WTC11 (cell line): ENCODE measurements at regions not wholly inside any gene's neighbourhood (a gene's known extent, or its start where the extent isn't known, plus 50 kb on each side); places are given as distances from the start of the nearest gene placed in this dataset.
A peak's percentile ranks its signal among the peaks of the same experiment; 100 is the strongest.

Experiments used
- ATAC-seq: fragments of 200-7000 bp; cut with Tn5 transposase; 2 replicates; pipeline ENCODE4 v1.10.0; 2021; ENCODE audit warnings: mild to moderate bottlenecking, moderate library complexity
- CTCF ChIA-PET: fragments of 300-600 bp; sonication (Branson Sonifier 250); formaldehyde crosslinking; loops from one replicate; lab custom pipeline; 2021; ENCODE audit warnings: antibody characterized with exemption; lab: Charles Lee
- POLR2A ChIA-PET: fragments of 350-600 bp; sonication (Branson Sonifier 250); formaldehyde crosslinking; loops from one replicate; lab custom pipeline; 2021; ENCODE audit warnings: antibody characterized with exemption; lab: Charles Lee
- DNase-seq: peaks from one replicate; pipeline ENCODE4 v3.0.0; 2021; ENCODE audit warnings: low spot score
- H3K27ac Mint-ChIP-seq: 2 replicates; pipeline ENCODE4 v1.8.0; 2021; ENCODE audit warnings: mixed read lengths
- H3K27me3 Mint-ChIP-seq: 2 replicates; pipeline ENCODE4 v1.8.0; 2021; ENCODE audit warnings: low read depth, mild to moderate bottlenecking, moderate library complexity, mixed read lengths
- H3K36me3 Mint-ChIP-seq: 2 replicates; pipeline ENCODE4 v1.8.0; 2021; ENCODE audit warnings: mixed read lengths
- H3K4me1 Mint-ChIP-seq: 2 replicates; pipeline ENCODE4 v1.8.0; 2022; ENCODE audit warnings: mixed read lengths
- H3K4me3 Mint-ChIP-seq: 2 replicates; pipeline ENCODE4 v1.8.0; 2021; ENCODE audit warnings: mild to moderate bottlenecking, moderate library complexity, mixed read lengths
- H3K9me3 Mint-ChIP-seq: 2 replicates; pipeline ENCODE4 v1.8.0; 2021; ENCODE audit warnings: mixed read lengths
- FOXP1 ChIP-seq: sonication (generic); formaldehyde crosslinking; IDR thresholded peaks from 2 replicates; pipeline ENCODE4 v1.8.0; 2022; ENCODE audit warnings: missing genetic modification reagents, mild to moderate bottlenecking, moderate library complexity, borderline replicate concordance
- GABPB1 ChIP-seq: sonication (generic); formaldehyde crosslinking; IDR thresholded peaks from 2 replicates; pipeline ENCODE4 v1.8.1; 2023; ENCODE audit warnings: mild to moderate bottlenecking, missing genetic modification reagents
- MYBL2 ChIP-seq: sonication (generic); formaldehyde crosslinking; IDR thresholded peaks from 2 replicates; pipeline ENCODE4 v1.8.1; 2023; ENCODE audit warnings: mild to moderate bottlenecking, moderate library complexity, missing genetic modification reagents
- NFATC4 ChIP-seq: fragments of 250-450 bp; sonication (Bioruptor Pico); IDR thresholded peaks from 2 replicates; pipeline ENCODE4 v1.9.0; 2021; ENCODE audit warnings: mild to moderate bottlenecking
- NFE2L1 ChIP-seq: sonication (generic); formaldehyde crosslinking; IDR thresholded peaks from 2 replicates; pipeline ENCODE4 v1.8.1; 2023; ENCODE audit warnings: missing genetic modification reagents
- OVOL2 ChIP-seq: fragments of 250-450 bp; sonication (Bioruptor Pico); IDR thresholded peaks from 2 replicates; pipeline ENCODE4 v1.9.0; 2021; ENCODE audit warnings: mild to moderate bottlenecking, borderline replicate concordance
- SMAD3 ChIP-seq: sonication (generic); formaldehyde crosslinking; IDR thresholded peaks from 2 replicates; pipeline ENCODE4 v1.8.0; 2022; ENCODE audit warnings: missing genetic modification reagents, mild to moderate bottlenecking, borderline replicate concordance
- SP1 ChIP-seq: sonication (generic); formaldehyde crosslinking; conservative IDR thresholded peaks from 2 replicates; pipeline ENCODE4 v1.8.1; 2022; ENCODE audit warnings: missing genetic modification reagents
- TCF7 ChIP-seq: sonication (generic); formaldehyde crosslinking; IDR thresholded peaks from 2 replicates; pipeline ENCODE4 v1.8.0; 2022; ENCODE audit warnings: mild to moderate bottlenecking, low read depth, missing genetic modification reagents, moderate library complexity
- TEAD4 ChIP-seq: sonication (generic); formaldehyde crosslinking; IDR thresholded peaks from 2 replicates; pipeline ENCODE4 v1.8.0; 2022; ENCODE audit warnings: mild to moderate bottlenecking, missing genetic modification reagents
- ZNF138 ChIP-seq: sonication (generic); formaldehyde crosslinking; conservative IDR thresholded peaks from 2 replicates; pipeline ENCODE4 v1.8.1; 2022; ENCODE audit warnings: mild to moderate bottlenecking, moderate library complexity, missing genetic modification reagents
- TF ChIP-seq, protein P1 (sequence below): sonication (generic); formaldehyde crosslinking; IDR thresholded peaks from 2 replicates; pipeline ENCODE4 v1.8.1; 2022; ENCODE audit warnings: missing genetic modification reagents, borderline replicate concordance
- TF ChIP-seq, protein P2 (sequence below): sonication (generic); formaldehyde crosslinking; conservative IDR thresholded peaks from 2 replicates; pipeline ENCODE4 v1.8.1; 2022; ENCODE audit warnings: mild to moderate bottlenecking, missing genetic modification reagents
- TF ChIP-seq, protein P3 (sequence below): fragments of 250-450 bp; sonication (Bioruptor Pico); IDR thresholded peaks from 2 replicates; pipeline ENCODE4 v1.8.0; 2021; ENCODE audit warnings: mild to moderate bottlenecking
- TF ChIP-seq, protein P4 (sequence below): sonication (generic); formaldehyde crosslinking; IDR thresholded peaks from 2 replicates; pipeline ENCODE4 v1.8.1; 2023; ENCODE audit warnings: mild to moderate bottlenecking, moderate library complexity, missing genetic modification reagents
- TF ChIP-seq, protein P5 (sequence below): sonication (generic); formaldehyde crosslinking; IDR thresholded peaks from 2 replicates; pipeline ENCODE4 v1.8.0; 2022; ENCODE audit warnings: mild to moderate bottlenecking, missing genetic modification reagents
- TF ChIP-seq, protein P6 (sequence below): sonication (generic); formaldehyde crosslinking; IDR thresholded peaks from 2 replicates; pipeline ENCODE4 v1.8.0; 2022; ENCODE audit warnings: mild to moderate bottlenecking, missing genetic modification reagents
- TF ChIP-seq, protein P7 (sequence below): sonication (generic); formaldehyde crosslinking; IDR thresholded peaks from 2 replicates; pipeline ENCODE4 v1.8.0; 2023; ENCODE audit warnings: missing genetic modification reagents, mild to moderate bottlenecking, borderline replicate concordance
- TF ChIP-seq, protein P8 (sequence below): fragments of 250-450 bp; sonication (Bioruptor Pico); IDR thresholded peaks from 2 replicates; pipeline ENCODE4 v2.1.2; 2022; ENCODE audit warnings: mild to moderate bottlenecking, moderate library complexity

DNA sequence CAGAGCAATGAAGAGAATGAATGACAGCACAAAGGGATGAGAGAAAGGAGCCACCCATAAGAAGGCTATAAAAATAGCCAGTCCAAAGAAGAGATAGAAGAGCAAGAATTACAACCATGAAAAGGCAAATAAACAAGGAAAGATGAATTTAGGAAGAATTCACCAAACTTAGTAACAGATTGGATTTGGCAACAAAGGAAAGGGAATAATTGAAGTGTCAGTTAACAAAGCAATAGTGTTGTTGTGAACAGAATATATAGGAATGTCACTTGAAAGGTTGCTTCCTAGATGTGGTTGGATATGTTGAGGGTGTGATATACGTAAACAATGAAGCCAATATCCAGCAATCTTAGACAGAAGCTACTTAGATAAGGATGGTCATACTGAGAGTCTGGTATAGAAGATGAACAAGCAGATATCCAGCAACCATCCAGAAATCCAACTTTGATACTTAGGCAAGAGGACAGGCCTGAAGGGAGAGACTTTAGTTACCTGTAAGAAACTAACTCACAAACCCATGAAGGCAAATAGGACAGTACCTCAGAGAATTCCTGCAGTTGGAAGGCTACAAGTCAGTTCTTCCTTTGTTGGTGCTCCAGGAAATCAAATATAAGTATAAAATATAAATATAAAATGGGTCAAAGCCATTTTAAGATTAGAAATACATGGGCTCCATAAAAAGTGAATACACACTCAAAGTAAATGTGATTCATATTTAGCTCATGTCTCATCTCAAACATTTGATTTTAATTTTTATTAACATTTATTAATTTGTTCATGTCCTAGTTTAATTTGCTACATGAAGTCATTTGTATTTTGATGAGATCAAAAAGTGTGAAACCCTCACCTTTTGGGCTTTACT is 106.5 kb downstream of the HFE start:
- peak overlapping the region; percentile 69 for H3K27ac Mint-ChIP-seq
- peaks cover 10% of the 10 kb centered on the region for H3K36me3 Mint-ChIP-seq
- peaks cover 33% of the 10 kb centered on the region for H3K4me1 Mint-ChIP-seq
- no peaks in the 10 kb centered on the region for H3K9me3 Mint-ChIP-seq
- ATAC-seq, result no peak
- CTCF ChIA-PET, result no interaction called here
- TF ChIP-seq, protein P1, sequence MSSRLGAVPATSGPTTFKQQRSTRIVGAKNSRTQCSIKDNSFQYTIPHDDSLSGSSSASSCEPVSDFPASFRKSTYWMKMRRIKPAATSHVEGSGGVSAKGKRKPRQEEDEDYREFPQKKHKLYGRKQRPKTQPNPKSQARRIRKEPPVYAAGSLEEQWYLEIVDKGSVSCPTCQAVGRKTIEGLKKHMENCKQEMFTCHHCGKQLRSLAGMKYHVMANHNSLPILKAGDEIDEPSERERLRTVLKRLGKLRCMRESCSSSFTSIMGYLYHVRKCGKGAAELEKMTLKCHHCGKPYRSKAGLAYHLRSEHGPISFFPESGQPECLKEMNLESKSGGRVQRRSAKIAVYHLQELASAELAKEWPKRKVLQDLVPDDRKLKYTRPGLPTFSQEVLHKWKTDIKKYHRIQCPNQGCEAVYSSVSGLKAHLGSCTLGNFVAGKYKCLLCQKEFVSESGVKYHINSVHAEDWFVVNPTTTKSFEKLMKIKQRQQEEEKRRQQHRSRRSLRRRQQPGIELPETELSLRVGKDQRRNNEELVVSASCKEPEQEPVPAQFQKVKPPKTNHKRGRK (CRISPR knock-in tag), result no peak
- TF ChIP-seq GABPB1 (CRISPR knock-in tag), result no peak
- TF ChIP-seq, protein P2, sequence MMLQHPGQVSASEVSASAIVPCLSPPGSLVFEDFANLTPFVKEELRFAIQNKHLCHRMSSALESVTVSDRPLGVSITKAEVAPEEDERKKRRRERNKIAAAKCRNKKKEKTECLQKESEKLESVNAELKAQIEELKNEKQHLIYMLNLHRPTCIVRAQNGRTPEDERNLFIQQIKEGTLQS, result no peak
- TF ChIP-seq, all 79 proteins: peak for 0
- Mint-ChIP-seq H3K27me3 (no peaks in the 10 kb centered on the region), H3K4me3 (no peak overlapping the region)
- no peak for DNase-seq
- POLR2A ChIA-PET, result interaction anchor here (0.9 to 7.9 kb wide), 7 partner anchors 8 to 79 kb away, joined by 3 to 471 read pairs (median 4); a partner anchor contains a TSS

DNA sequence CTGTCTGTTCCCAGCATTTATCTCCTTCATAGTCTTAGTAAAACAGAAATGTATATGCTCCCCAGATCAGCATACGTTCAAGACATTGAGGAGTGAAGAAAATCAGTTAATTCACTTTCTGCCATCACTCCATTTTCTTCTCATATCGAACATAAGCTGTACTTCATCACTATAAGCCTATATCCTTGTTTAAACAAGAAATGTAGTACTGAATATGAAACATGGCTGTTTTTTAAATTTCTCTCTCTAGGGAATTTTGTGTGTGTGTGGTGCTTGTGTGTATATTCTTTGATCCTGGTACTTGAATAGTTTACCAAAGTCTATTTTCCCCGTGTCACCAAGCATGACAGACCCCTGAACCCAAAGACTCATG is 107.1 kb downstream of the HFE start:
- Mint-ChIP-seq H3K36me3 (peaks cover 14% of the 10 kb centered on the region), H3K4me1 (peaks cover 33% of the 10 kb centered on the region), H3K27ac (peak overlapping the region; percentile 94), H3K9me3 (no peaks in the 10 kb centered on the region), H3K4me3 (0 out of 2 replicates have a peak overlapping the region, but pooled peaks have one; percentile 99), H3K27me3 (no peaks in the 10 kb centered on the region)
- ChIA-PET POLR2A (interaction anchor here (1.3 to 7.9 kb wide), 6 partner anchors 8 to 951 kb away, joined by 3 to 471 read pairs (median 68); a partner anchor contains a TSS), CTCF (no interaction called here)
- DNase-seq (no peak), ATAC-seq (no peak)
- TF ChIP-seq, protein P3, sequence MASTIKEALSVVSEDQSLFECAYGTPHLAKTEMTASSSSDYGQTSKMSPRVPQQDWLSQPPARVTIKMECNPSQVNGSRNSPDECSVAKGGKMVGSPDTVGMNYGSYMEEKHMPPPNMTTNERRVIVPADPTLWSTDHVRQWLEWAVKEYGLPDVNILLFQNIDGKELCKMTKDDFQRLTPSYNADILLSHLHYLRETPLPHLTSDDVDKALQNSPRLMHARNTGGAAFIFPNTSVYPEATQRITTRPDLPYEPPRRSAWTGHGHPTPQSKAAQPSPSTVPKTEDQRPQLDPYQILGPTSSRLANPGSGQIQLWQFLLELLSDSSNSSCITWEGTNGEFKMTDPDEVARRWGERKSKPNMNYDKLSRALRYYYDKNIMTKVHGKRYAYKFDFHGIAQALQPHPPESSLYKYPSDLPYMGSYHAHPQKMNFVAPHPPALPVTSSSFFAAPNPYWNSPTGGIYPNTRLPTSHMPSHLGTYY, result no peak
- TF ChIP-seq, protein P4, sequence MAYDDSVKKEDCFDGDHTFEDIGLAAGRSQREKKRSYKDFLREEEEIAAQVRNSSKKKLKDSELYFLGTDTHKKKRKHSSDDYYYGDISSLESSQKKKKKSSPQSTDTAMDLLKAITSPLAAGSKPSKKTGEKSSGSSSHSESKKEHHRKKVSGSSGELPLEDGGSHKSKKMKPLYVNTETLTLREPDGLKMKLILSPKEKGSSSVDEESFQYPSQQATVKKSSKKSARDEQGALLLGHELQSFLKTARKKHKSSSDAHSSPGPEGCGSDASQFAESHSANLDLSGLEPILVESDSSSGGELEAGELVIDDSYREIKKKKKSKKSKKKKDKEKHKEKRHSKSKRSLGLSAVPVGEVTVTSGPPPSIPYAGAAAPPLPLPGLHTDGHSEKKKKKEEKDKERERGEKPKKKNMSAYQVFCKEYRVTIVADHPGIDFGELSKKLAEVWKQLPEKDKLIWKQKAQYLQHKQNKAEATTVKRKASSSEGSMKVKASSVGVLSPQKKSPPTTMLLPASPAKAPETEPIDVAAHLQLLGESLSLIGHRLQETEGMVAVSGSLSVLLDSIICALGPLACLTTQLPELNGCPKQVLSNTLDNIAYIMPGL (CRISPR knock-in tag), result no peak
- TF ChIP-seq, protein P5, sequence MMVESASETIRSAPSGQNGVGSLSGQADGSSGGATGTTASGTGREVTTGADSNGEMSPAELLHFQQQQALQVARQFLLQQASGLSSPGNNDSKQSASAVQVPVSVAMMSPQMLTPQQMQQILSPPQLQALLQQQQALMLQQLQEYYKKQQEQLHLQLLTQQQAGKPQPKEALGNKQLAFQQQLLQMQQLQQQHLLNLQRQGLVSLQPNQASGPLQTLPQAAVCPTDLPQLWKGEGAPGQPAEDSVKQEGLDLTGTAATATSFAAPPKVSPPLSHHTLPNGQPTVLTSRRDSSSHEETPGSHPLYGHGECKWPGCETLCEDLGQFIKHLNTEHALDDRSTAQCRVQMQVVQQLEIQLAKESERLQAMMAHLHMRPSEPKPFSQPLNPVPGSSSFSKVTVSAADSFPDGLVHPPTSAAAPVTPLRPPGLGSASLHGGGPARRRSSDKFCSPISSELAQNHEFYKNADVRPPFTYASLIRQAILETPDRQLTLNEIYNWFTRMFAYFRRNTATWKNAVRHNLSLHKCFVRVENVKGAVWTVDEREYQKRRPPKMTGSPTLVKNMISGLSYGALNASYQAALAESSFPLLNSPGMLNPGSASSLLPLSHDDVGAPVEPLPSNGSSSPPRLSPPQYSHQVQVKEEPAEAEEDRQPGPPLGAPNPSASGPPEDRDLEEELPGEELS (CRISPR knock-in tag), result no peak
- TF ChIP-seq, protein P2, result no peak
- no peak for TF ChIP-seq NFE2L1
- TF ChIP-seq OVOL2 (CRISPR knock-in tag), result no peak
- no peak for TF ChIP-seq NFATC4 (CRISPR knock-in tag)
- TF ChIP-seq SMAD3 (CRISPR knock-in tag), result no peak
- no peak for TF ChIP-seq ZNF138
- TF ChIP-seq, protein P6, sequence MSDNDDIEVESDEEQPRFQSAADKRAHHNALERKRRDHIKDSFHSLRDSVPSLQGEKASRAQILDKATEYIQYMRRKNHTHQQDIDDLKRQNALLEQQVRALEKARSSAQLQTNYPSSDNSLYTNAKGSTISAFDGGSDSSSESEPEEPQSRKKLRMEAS, result no peak
- no peak for TF ChIP-seq FOXP1 (CRISPR knock-in tag)
- no peak for TF ChIP-seq TEAD4 (CRISPR knock-in tag)
- TF ChIP-seq TCF7 (CRISPR knock-in tag), result no peak
- TF ChIP-seq SP1 (CRISPR knock-in tag), result no peak
- TF ChIP-seq MYBL2, result no peak
- TF ChIP-seq, protein P7, sequence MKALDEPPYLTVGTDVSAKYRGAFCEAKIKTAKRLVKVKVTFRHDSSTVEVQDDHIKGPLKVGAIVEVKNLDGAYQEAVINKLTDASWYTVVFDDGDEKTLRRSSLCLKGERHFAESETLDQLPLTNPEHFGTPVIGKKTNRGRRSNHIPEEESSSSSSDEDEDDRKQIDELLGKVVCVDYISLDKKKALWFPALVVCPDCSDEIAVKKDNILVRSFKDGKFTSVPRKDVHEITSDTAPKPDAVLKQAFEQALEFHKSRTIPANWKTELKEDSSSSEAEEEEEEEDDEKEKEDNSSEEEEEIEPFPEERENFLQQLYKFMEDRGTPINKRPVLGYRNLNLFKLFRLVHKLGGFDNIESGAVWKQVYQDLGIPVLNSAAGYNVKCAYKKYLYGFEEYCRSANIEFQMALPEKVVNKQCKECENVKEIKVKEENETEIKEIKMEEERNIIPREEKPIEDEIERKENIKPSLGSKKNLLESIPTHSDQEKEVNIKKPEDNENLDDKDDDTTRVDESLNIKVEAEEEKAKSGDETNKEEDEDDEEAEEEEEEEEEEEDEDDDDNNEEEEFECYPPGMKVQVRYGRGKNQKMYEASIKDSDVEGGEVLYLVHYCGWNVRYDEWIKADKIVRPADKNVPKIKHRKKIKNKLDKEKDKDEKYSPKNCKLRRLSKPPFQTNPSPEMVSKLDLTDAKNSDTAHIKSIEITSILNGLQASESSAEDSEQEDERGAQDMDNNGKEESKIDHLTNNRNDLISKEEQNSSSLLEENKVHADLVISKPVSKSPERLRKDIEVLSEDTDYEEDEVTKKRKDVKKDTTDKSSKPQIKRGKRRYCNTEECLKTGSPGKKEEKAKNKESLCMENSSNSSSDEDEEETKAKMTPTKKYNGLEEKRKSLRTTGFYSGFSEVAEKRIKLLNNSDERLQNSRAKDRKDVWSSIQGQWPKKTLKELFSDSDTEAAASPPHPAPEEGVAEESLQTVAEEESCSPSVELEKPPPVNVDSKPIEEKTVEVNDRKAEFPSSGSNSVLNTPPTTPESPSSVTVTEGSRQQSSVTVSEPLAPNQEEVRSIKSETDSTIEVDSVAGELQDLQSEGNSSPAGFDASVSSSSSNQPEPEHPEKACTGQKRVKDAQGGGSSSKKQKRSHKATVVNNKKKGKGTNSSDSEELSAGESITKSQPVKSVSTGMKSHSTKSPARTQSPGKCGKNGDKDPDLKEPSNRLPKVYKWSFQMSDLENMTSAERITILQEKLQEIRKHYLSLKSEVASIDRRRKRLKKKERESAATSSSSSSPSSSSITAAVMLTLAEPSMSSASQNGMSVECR (CRISPR knock-in tag), result no peak
- TF ChIP-seq, protein P8, sequence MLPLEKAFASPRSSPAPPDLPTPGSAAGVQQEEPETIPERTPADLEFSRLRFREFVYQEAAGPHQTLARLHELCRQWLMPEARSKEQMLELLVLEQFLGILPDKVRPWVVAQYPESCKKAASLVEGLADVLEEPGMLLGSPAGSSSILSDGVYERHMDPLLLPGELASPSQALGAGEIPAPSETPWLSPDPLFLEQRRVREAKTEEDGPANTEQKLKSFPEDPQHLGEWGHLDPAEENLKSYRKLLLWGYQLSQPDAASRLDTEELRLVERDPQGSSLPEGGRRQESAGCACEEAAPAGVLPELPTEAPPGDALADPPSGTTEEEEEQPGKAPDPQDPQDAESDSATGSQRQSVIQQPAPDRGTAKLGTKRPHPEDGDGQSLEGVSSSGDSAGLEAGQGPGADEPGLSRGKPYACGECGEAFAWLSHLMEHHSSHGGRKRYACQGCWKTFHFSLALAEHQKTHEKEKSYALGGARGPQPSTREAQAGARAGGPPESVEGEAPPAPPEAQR (CRISPR knock-in tag), result no peak
